Endothelial cell of umbilical vein (primary cell): ENCODE measurements at regions not wholly inside any gene's neighbourhood (a gene's known extent, or its start where the extent isn't known, plus 50 kb on each side); places are given as distances from the start of the nearest gene placed in this dataset.

Source experiments
- CTCF ChIP-seq, 2 donors: IDR thresholded peaks; 1 replicate in 1 of 2; 2 replicates in 1 of 2; pipeline ENCODE4 v1.5.1; 2011; ENCODE audit warnings: low read length in 2 of 2, mild to moderate bottlenecking in 2 of 2, moderate library complexity in 2 of 2, control low read depth in 1 of 2, inconsistent platforms in 1 of 2, low read depth in 1 of 2; ENCODE audit not compliant: insufficient read depth in 1 of 2; ENCODE audit errors: extremely low read depth in 1 of 2
- GATA2 ChIP-seq: IDR thresholded peaks from 2 replicates; pipeline ENCODE4 v1.7.0; 2011; ENCODE audit warnings: low read depth, mild to moderate bottlenecking, moderate library complexity, mixed read lengths, low read length; ENCODE audit not compliant: insufficient read length, insufficient read depth
- POLR2A ChIP-seq: IDR thresholded peaks from 2 replicates; pipeline ENCODE4 v1.6.1; 2012; ENCODE audit warnings: low read depth, mild to moderate bottlenecking, control low read depth, low read length

GRCh38 chr15:62469874-62470688, 305.0 kb upstream of the C2CD4B start:
- no peak for TF ChIP-seq GATA2
- no peak for TF ChIP-seq CTCF (IDR thresholded peaks at IDR 0.05; ENCODE audit: extremely low read depth in 1 of 2, insufficient read depth in 1 of 2, low read depth in 1 of 2, low read length in 2 of 2)
- TF ChIP-seq POLR2A, result no peak
